A673 (cell line): ENCODE measurements at regions not wholly inside any gene's neighbourhood (a gene's known extent, or its start where the extent isn't known, plus 50 kb on each side); places are given as distances from the start of the nearest gene placed in this dataset.
"Not testable (repeated sequence)": the region's sequence is repeated elsewhere in the genome, so short reads cannot be mapped to it uniquely, and the experiment has no call there.

ENCODE experiments used
- EZH2 ChIP-seq: fragments of 200-600 bp; sonication (generic); IDR thresholded peaks from 2 replicates; pipeline ENCODE4 v1.6.1; 2017; ENCODE audit warnings: borderline replicate concordance, low read depth, mild to moderate bottlenecking, mixed read lengths, antibody characterized with exemption, low read length; ENCODE audit not compliant: poor library complexity, severe bottlenecking
- TF ChIP-seq, protein P1 (sequence below): fragments of 300-800, 200-600 bp; sonication (generic); conservative IDR thresholded peaks from 2 replicates; pipeline ENCODE4 v1.5.1; 2017; ENCODE audit warnings: low read depth, mild to moderate bottlenecking, antibody characterized with exemption, low read length, moderate library complexity, mixed read lengths

DNA sequence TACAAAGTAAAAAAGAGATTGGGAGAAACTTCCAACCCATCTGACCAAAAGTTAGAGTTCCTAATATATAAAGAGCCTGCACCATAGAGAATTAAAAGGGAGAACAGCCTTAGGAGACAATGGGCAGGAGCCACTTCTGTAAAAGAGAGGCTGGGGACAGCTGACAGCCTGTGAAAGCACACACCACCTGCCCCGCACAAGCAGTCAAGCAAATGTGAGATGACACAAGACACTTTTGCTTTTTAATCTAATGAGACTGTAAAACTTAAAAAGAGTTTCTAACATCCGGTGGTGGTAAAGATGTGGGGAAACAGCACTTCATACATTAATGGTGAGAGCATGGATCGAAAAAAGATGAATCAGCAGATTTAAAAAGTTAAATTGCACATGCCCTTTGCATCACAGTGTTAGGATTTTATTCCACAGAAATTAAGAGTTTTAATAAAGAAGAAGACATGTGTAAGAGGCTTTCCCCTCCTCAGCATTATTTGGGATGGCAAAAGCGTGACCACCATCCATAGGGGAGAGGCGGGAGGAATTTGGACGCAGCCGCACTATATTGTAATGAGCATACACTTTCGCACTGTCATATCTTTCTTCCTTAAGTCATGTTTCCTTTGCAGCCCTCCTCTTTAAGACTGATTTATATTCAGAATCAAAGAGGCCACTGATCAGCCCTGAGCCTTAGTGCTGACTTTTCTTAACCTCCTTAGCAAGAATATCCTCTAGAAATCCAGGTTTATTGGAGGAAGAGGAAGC lies 322.2 kb upstream of the CHRNA7 start:
- TF ChIP-seq, protein P1, sequence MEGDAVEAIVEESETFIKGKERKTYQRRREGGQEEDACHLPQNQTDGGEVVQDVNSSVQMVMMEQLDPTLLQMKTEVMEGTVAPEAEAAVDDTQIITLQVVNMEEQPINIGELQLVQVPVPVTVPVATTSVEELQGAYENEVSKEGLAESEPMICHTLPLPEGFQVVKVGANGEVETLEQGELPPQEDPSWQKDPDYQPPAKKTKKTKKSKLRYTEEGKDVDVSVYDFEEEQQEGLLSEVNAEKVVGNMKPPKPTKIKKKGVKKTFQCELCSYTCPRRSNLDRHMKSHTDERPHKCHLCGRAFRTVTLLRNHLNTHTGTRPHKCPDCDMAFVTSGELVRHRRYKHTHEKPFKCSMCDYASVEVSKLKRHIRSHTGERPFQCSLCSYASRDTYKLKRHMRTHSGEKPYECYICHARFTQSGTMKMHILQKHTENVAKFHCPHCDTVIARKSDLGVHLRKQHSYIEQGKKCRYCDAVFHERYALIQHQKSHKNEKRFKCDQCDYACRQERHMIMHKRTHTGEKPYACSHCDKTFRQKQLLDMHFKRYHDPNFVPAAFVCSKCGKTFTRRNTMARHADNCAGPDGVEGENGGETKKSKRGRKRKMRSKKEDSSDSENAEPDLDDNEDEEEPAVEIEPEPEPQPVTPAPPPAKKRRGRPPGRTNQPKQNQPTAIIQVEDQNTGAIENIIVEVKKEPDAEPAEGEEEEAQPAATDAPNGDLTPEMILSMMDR, result not testable (repeated sequence)
- TF ChIP-seq EZH2, result not testable (repeated sequence)
